Epithelial cell of proximal tubule (primary cell): ENCODE measurements at regions not wholly inside any gene's neighbourhood (a gene's known extent, or its start where the extent isn't known, plus 50 kb on each side); places are given as distances from the start of the nearest gene placed in this dataset.

ENCODE experiments used
- DNase-seq: peaks from one replicate; pipeline ENCODE4 v3.0.0-alpha.2; 2011; ENCODE audit warnings: low read depth
- H3K4me3 ChIP-seq: 2 replicates; pipeline ENCODE4 v1.5.1; 2011; ENCODE audit warnings: low read depth, mild to moderate bottlenecking, low read length
- CTCF ChIP-seq: conservative IDR thresholded peaks from 2 replicates; pipeline ENCODE4 v1.5.1; 2012; ENCODE audit warnings: low read depth, mild to moderate bottlenecking, low read length

GRCh38 chr4:128468123-128468989 is 180.7 kb upstream of the PGRMC2 start:
- no peak for TF ChIP-seq CTCF
- DNase-seq, result peak; percentile 85
- H3K4me3 ChIP-seq, result peak overlapping the region; percentile 4

- no peak for TF ChIP-seq CTCF
- no peak overlapping the region for H3K4me3 ChIP-seq
- no peak for DNase-seq
Measured at GRCh38 chr4:128465523-128465922, 177.9 kb upstream of the PGRMC2 start.

- no peak for TF ChIP-seq CTCF
- DNase-seq, result no peak
- no peak overlapping the region for H3K4me3 ChIP-seq
Measured at GRCh38 chr4:128463006-128463405, 175.4 kb upstream of the PGRMC2 start.

GRCh38 chr4:128462103-128462783 is 174.6 kb upstream of the PGRMC2 start:
- no peak for TF ChIP-seq CTCF
- no peak overlapping the region for H3K4me3 ChIP-seq
- DNase-seq, result no peak

- peak; percentile 52 for DNase-seq
- TF ChIP-seq CTCF, result no peak
- H3K4me3 ChIP-seq, result no peak overlapping the region
Measured at GRCh38 chr4:128461291-128462102, 173.9 kb upstream of the PGRMC2 start.

GRCh38 chr4:128459547-128459946 is 171.9 kb upstream of the PGRMC2 start:
- TF ChIP-seq CTCF, result no peak
- DNase-seq, result no peak
- no peak overlapping the region for H3K4me3 ChIP-seq
